Keratinocyte (primary cell): ENCODE measurements at regions not wholly inside any gene's neighbourhood (a gene's known extent, or its start where the extent isn't known, plus 50 kb on each side); places are given as distances from the start of the nearest gene placed in this dataset.

ENCODE experiments used
- DNase-seq: peaks from one replicate; pipeline ENCODE4 v3.0.0-alpha.2; 2011; ENCODE audit warnings: low read depth, missing footprints, low spot score
- FAIRE-seq: peaks from 2 replicates; lab custom pipeline; 2011; peaks lifted over from hg19 to GRCh38; lab: Jason Lieb, UNC
- H2AFZ ChIP-seq: 2 replicates; pipeline ENCODE4 v1.6.0; 2012; ENCODE audit warnings: low read length, control low read depth, inconsistent platforms; ENCODE audit not compliant: control insufficient read depth
- H3K27ac ChIP-seq: 2 replicates; pipeline ENCODE4 v1.5.1; 2011; ENCODE audit warnings: low read length; ENCODE audit not compliant: control insufficient read depth, insufficient read depth
- H3K27me3 ChIP-seq: 3 replicates; pipeline ENCODE4 v1.6.0; 2011; ENCODE audit warnings: low read length; ENCODE audit not compliant: control insufficient read depth, insufficient read depth; ENCODE audit errors: extremely low read depth
- H3K36me3 ChIP-seq, 2 experiments: 2 replicates in 1 of 2; 3 replicates in 1 of 2; pipeline ENCODE4 v1.5.1; 2011; ENCODE audit warnings: low read length in 2 of 2, mild to moderate bottlenecking in 1 of 2; ENCODE audit not compliant: control insufficient read depth in 2 of 2, insufficient read depth in 2 of 2; ENCODE audit errors: extremely low read depth in 1 of 2
- H3K4me1 ChIP-seq: 3 replicates; pipeline ENCODE4 v1.5.1; 2011; ENCODE audit warnings: low read length; ENCODE audit not compliant: control insufficient read depth, insufficient read depth; ENCODE audit errors: extremely low read depth
- H3K4me2 ChIP-seq: 3 replicates; pipeline ENCODE4 v1.6.0; 2011; ENCODE audit warnings: low read depth, low read length; ENCODE audit not compliant: control insufficient read depth, insufficient read depth; ENCODE audit errors: extremely low read depth
- H3K4me3 ChIP-seq, 3 experiments: fragments of 200-600 bp in 1 of 3; sonication (generic) in 1 of 3; 2 replicates in 2 of 3; 3 replicates in 1 of 3; pipeline ENCODE4 v1.5.1; 2011 to 2016; ENCODE audit warnings: low read length in 3 of 3, mild to moderate bottlenecking in 3 of 3, control low read depth in 2 of 3, inconsistent platforms in 1 of 3, low read depth in 1 of 3, mixed read lengths in 1 of 3, mixed run types in 1 of 3, moderate library complexity in 1 of 3; ENCODE audit not compliant: control insufficient read depth in 2 of 3, insufficient read depth in 2 of 3; ENCODE audit errors: extremely low read depth in 1 of 3
- H3K79me2 ChIP-seq: 2 replicates; pipeline ENCODE4 v1.6.0; 2012; ENCODE audit warnings: low read length; ENCODE audit not compliant: control insufficient read depth, insufficient read depth
- H3K9ac ChIP-seq: 3 replicates; pipeline ENCODE4 v1.6.0; 2011; ENCODE audit warnings: low read length; ENCODE audit not compliant: control insufficient read depth, insufficient read depth; ENCODE audit errors: extremely low read depth
- H3K9me1 ChIP-seq: 3 replicates; pipeline ENCODE4 v1.6.0; 2011; ENCODE audit warnings: low read length; ENCODE audit not compliant: control insufficient read depth, insufficient read depth; ENCODE audit errors: extremely low read depth
- H3K9me3 ChIP-seq: 2 replicates; pipeline ENCODE4 v1.5.1; 2012; ENCODE audit warnings: low read depth, low read length; ENCODE audit not compliant: control insufficient read depth
- H4K20me1 ChIP-seq: 3 replicates; pipeline ENCODE4 v1.6.0; 2011; ENCODE audit warnings: low read length; ENCODE audit not compliant: control insufficient read depth, insufficient read depth; ENCODE audit errors: extremely low read depth
- CTCF ChIP-seq, 3 experiments: IDR thresholded peaks in 1 of 3; conservative IDR thresholded peaks in 1 of 3; optimal IDR thresholded peaks in 1 of 3; 2 replicates in 2 of 3; 3 replicates in 1 of 3; pipeline versions ENCODE3 to v1.5.1; 2011; ENCODE audit warnings: low read length in 3 of 3, mild to moderate bottlenecking in 3 of 3, moderate library complexity in 2 of 3, control low read depth in 1 of 3, inconsistent platforms in 1 of 3; ENCODE audit not compliant: insufficient read depth in 2 of 3; ENCODE audit errors: extremely low read depth in 1 of 3
- EZH2 ChIP-seq: IDR thresholded peaks from one replicate; pipeline ENCODE4 v1.6.1; 2012; ENCODE audit warnings: inconsistent platforms, mild to moderate bottlenecking, low read length, moderate library complexity
- dilution Hi-C: fragments of 300-500 bp; cut with MboI; formaldehyde crosslinking; loops from one replicate; pipeline ENCODE4 v1.7.0; 2020; ENCODE audit warnings: low sequenced_read_pairs; ENCODE audit not compliant: extremely low pct_ligation_motif_present

- Histone ChIP-seq H3K4me3 (no peak overlapping the region), H3K79me2 (no peaks in the 10 kb centered on the region), H3K27me3 (no peaks in the 10 kb centered on the region), H3K9me1 (no peaks in the 10 kb centered on the region), H4K20me1 (no peaks in the 10 kb centered on the region), H3K9ac (no peak overlapping the region), H3K36me3 (no peaks in the 10 kb centered on the region), H2AFZ (no peak overlapping the region), H3K27ac (no peak overlapping the region), H3K9me3 (peaks cover 1% of the 10 kb centered on the region), H3K4me2 (no peak overlapping the region), H3K4me1 (no peaks in the 10 kb centered on the region)
- FAIRE-seq = no peak
- no peak for TF ChIP-seq CTCF (optimal IDR thresholded peaks at IDR 0.05 in 1 of 3, IDR thresholded peaks at IDR 0.05 in 1 of 3, conservative IDR thresholded peaks at IDR 0.05 in 1 of 3; ENCODE audit: extremely low read depth in 1 of 3, insufficient read depth in 2 of 3, low read length in 3 of 3)
- TF ChIP-seq EZH2 = no peak
- DNase-seq = no peak
- dilution Hi-C loops = no loop called here
Measured at GRCh38 chr2:3965211-3965610, 261.8 kb downstream of the DCDC2C start.

GRCh38 chr2:3965953-3966352 is 262.6 kb downstream of the DCDC2C start:
- dilution Hi-C loops = no loop called here
- FAIRE-seq (no peak), DNase-seq (no peak)
- H3K27ac ChIP-seq = no peak overlapping the region
- no peaks in the 10 kb centered on the region for H3K4me1 ChIP-seq
- H3K36me3 ChIP-seq = no peaks in the 10 kb centered on the region
- TF ChIP-seq CTCF (optimal IDR thresholded peaks at IDR 0.05 in 1 of 3, IDR thresholded peaks at IDR 0.05 in 1 of 3, conservative IDR thresholded peaks at IDR 0.05 in 1 of 3; ENCODE audit: extremely low read depth in 1 of 3, insufficient read depth in 2 of 3, low read length in 3 of 3) (no peak), EZH2 (no peak)
- H3K4me3 ChIP-seq = no peak overlapping the region
- H3K79me2 ChIP-seq = no peaks in the 10 kb centered on the region
- no peak overlapping the region for H2AFZ ChIP-seq
- H4K20me1 ChIP-seq = no peaks in the 10 kb centered on the region
- no peaks in the 10 kb centered on the region for H3K9me1 ChIP-seq
- H3K4me2 ChIP-seq = no peak overlapping the region
- H3K27me3 ChIP-seq = no peaks in the 10 kb centered on the region
- no peak overlapping the region for H3K9ac ChIP-seq
- peaks cover 1% of the 10 kb centered on the region for H3K9me3 ChIP-seq
